Upper lobe of left lung (tissue), 6 donors: ENCODE measurements at regions not wholly inside any gene's neighbourhood (a gene's known extent, or its start where the extent isn't known, plus 50 kb on each side); places are given as distances from the start of the nearest gene placed in this dataset.

Experiments
- ATAC-seq, 2 donors: fragments of 200-7000 bp; cut with Tn5 transposase; one replicate each; pipeline ENCODE4 v1.9.1; 2022; ENCODE audit warnings: mild to moderate bottlenecking in 2 of 2, moderate library complexity in 2 of 2; ENCODE audit not compliant: low FRiP score in 2 of 2
- DNase-seq, 2 donors: peaks; one replicate each; pipeline ENCODE4 v3.0.0-alpha.2; 2019 to 2020
- H3K27ac ChIP-seq, 4 donors: fragments of 200-600 bp; sonication (generic); one replicate each; pipeline ENCODE4 v1.5.1; 2016 to 2019
- H3K27me3 ChIP-seq, 4 donors: fragments of 200-600 bp; sonication (generic); one replicate each; pipeline ENCODE4 v1.5.1; 2017 to 2019
- H3K36me3 ChIP-seq, 4 donors: fragments of 200-600 bp; sonication (generic); one replicate each; pipeline ENCODE4 v1.5.1; 2016 to 2019
- H3K4me1 ChIP-seq, 4 donors: fragments of 200-600 bp; sonication (generic); one replicate each; pipeline ENCODE4 v1.5.1; 2018 to 2019
- H3K4me3 ChIP-seq, 4 donors: fragments of 200-600 bp; sonication (generic); one replicate each; pipeline ENCODE4 v1.5.1; 2017 to 2019; ENCODE audit warnings: mild to moderate bottlenecking in 2 of 4, moderate library complexity in 1 of 4
- H3K9me3 ChIP-seq, 4 donors: fragments of 200-600 bp; sonication (generic); one replicate each; pipeline ENCODE4 v1.5.1; 2018 to 2019
- EP300 ChIP-seq, 4 donors: sonication (generic); formaldehyde crosslinking; IDR thresholded peaks; one replicate each; pipeline ENCODE4 v1.5.1; 2017; ENCODE audit warnings: antibody characterized with exemption in 4 of 4, control low read depth in 2 of 4
- POLR2A ChIP-seq, 4 donors: fragments of 450-650 bp; IDR thresholded peaks; one replicate each; pipeline ENCODE4 v1.5.1; 2016 to 2017; ENCODE audit warnings: antibody characterized with exemption in 4 of 4, mild to moderate bottlenecking in 2 of 4
- POLR2AphosphoS5 ChIP-seq, 2 donors: sonication (generic); formaldehyde crosslinking; IDR thresholded peaks; one replicate each; pipeline ENCODE4 v1.5.1; 2017; ENCODE audit warnings: antibody characterized with exemption in 2 of 2
- WGBS, 2 donors: methylation state at CpG; one replicate each; pipeline ENCODE4 v1.1.5; 2017 to 2018; 5-methylcytosine and 5-hydroxymethylcytosine counted together
- small RNA-seq, 4 donors: library from RNA; depleted of rRNA; stranded (forward); fragments of <200 nt; gene quantifications; one replicate each; pipeline ENCODE3, GENCODE V24; 2016
- TF ChIP-seq, protein P1 (sequence below), 6 experiments: fragments of 450-650 bp in 4 of 6; fragments of 200-600 bp in 2 of 6; sonication (generic) in 2 of 6; IDR thresholded peaks; one replicate each; pipeline ENCODE4 v1.5.1; 2016 to 2019; ENCODE audit warnings: antibody characterized with exemption in 6 of 6
- donor health status: DM: no; HTN: no; CAD: no; lungs with moderate emphysema.
- donor health status: DM: no; HTN: yes; CAD: no; lungs with severe emphysema.

DNA sequence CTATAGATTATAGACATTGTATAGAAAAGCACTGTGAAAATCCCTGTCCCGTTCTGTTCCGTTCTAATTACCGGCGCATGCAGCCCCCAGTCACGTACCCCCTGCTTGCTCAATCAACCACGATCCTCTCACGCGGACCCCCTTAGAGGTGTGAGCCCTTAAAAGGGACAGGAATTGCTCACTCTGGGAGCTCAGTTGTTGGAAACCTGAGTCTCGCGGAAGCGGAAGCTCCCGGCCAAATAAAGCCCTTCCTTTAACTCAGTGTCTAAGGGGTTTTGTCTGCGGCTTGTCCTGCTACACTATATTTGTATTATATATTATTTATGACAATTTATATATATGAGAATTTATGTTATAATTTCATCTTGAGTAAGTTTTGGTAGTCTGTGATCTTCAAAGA is 213.6 kb upstream of the AMIGO2 start:
- no peak for ATAC-seq
- Histone ChIP-seq H3K4me3 (no peak overlapping the region), H3K36me3 (no peaks in the 10 kb centered on the region), H3K27me3 (no peaks in the 10 kb centered on the region), H3K9me3 (no peaks in the 10 kb centered on the region), H3K4me1 (no peaks in the 10 kb centered on the region), H3K27ac (no peak overlapping the region)
- WGBS, 2 donors = 89 to 95% methylated on average over 13 of the region's 13 CpGs
- no peak for TF ChIP-seq EP300 (IDR thresholded peaks at IDR 0.05)
- no peak for TF ChIP-seq POLR2AphosphoS5 (IDR thresholded peaks at IDR 0.05)
- TF ChIP-seq, protein P1, sequence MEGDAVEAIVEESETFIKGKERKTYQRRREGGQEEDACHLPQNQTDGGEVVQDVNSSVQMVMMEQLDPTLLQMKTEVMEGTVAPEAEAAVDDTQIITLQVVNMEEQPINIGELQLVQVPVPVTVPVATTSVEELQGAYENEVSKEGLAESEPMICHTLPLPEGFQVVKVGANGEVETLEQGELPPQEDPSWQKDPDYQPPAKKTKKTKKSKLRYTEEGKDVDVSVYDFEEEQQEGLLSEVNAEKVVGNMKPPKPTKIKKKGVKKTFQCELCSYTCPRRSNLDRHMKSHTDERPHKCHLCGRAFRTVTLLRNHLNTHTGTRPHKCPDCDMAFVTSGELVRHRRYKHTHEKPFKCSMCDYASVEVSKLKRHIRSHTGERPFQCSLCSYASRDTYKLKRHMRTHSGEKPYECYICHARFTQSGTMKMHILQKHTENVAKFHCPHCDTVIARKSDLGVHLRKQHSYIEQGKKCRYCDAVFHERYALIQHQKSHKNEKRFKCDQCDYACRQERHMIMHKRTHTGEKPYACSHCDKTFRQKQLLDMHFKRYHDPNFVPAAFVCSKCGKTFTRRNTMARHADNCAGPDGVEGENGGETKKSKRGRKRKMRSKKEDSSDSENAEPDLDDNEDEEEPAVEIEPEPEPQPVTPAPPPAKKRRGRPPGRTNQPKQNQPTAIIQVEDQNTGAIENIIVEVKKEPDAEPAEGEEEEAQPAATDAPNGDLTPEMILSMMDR (IDR thresholded peaks at IDR 0.05) = no peak
- TF ChIP-seq POLR2A (IDR thresholded peaks at IDR 0.05) = no peak
- DNase-seq = no peak

DNA sequence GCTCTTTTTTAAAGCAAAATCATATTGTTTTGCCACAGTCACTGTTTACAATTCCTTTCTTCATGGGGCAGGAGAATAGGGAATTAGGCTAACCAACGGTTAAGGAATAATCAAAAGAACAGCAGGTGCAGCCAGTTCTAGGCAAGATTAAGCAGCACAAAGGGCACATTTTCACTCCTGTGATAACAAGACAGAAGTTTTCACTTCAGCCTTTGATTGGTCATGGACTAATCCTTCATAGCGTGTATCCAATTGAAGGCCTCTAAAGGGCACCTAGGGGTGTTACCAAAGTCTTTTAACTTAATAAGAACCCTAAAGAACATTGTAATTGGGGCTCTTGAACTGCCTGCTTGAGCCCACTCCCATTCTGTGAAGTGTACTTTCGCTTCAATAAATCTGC is 206.9 kb upstream of the AMIGO2 start:
- DNase-seq (no peak), ATAC-seq (no peak)
- H3K9me3 ChIP-seq = no peaks in the 10 kb centered on the region
- no peaks in the 10 kb centered on the region for H3K27me3 ChIP-seq
- H3K4me1 ChIP-seq = no peaks in the 10 kb centered on the region
- WGBS, 2 donors = 63 to 70% methylated on average over 3 of the region's 3 CpGs
- H3K27ac ChIP-seq = no peak overlapping the region
- H3K4me3 ChIP-seq = no peak overlapping the region
- TF ChIP-seq, protein P1 (IDR thresholded peaks at IDR 0.05) = no peak
- TF ChIP-seq POLR2A (IDR thresholded peaks at IDR 0.05) = no peak
- TF ChIP-seq EP300 (IDR thresholded peaks at IDR 0.05) = no peak
- TF ChIP-seq POLR2AphosphoS5 (IDR thresholded peaks at IDR 0.05) = no peak
- no peaks in the 10 kb centered on the region for H3K36me3 ChIP-seq

Small RNA genes in the stretch of these regions (small RNA-seq; reads per million reads assigned to genes)
- 0 reads per million in 4 donors for gene AC004486.1
- 0 reads per million in 4 donors for gene MIR4494
- 0 reads per million in 4 donors for gene RF00264
